GM21737 (cell line): ENCODE measurements at regions not wholly inside any gene's neighbourhood (a gene's known extent, or its start where the extent isn't known, plus 50 kb on each side); places are given as distances from the start of the nearest gene placed in this dataset.

Source experiments
- ATAC-seq: cut with Tn5 transposase; IDR thresholded peaks from one replicate; pipeline ENCODE4 v1.9.1; 2021; ENCODE audit warnings: mild to moderate bottlenecking, moderate library complexity; ENCODE audit not compliant: unreplicated experiment

GRCh38 chr10:113287592-113287991 lies 265.3 kb upstream of the HABP2 start:
- no peak for ATAC-seq

- no peak for ATAC-seq
Measured at GRCh38 chr10:113290137-113290536, 262.7 kb upstream of the HABP2 start.

- ATAC-seq: no peak
Measured at GRCh38 chr10:113291413-113291812, 261.4 kb upstream of the HABP2 start.

DNA sequence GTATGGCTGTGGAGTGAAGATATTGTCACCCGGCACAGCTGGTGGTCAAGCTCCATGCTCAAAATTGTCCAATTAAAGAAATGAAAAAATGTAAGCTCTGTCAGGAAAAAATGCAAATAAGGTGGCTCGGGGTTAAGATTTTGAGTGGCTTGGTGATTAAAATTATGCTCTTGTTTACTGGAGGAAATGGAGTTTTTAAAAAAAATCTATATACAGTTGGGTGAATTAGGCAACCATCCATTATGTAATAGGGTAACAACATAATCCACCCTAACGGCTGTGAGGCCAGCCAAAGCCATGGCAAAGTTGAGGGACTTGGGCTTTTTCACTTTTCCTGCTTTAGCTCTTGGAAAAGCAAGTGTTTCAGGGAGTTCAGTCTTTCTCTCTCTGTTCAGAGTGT lies 260.8 kb upstream of the HABP2 start:
- ATAC-seq: no peak

DNA sequence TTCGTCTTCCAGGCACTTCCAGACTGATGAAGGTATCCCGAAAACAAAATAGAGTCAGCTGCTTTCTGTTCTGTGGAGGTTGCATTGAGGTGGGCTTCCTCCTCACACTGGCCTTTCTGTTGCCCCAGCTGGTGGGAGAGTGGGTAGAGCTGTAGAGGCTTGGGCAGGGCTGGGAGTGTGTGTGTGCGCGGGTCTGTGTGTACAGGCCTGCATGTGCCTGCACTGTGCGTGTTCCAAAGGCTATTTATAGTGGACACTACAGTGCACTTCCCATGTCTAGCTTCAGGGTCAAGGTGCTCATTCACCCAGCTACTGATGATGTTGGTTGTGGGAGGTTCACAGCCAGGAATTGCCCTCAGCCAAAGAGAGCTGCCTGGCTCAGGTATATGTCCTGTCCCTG lies 260.1 kb upstream of the HABP2 start:
- no peak for ATAC-seq

- ATAC-seq: no peak
Measured at GRCh38 chr10:113293167-113293566, 259.7 kb upstream of the HABP2 start.

DNA sequence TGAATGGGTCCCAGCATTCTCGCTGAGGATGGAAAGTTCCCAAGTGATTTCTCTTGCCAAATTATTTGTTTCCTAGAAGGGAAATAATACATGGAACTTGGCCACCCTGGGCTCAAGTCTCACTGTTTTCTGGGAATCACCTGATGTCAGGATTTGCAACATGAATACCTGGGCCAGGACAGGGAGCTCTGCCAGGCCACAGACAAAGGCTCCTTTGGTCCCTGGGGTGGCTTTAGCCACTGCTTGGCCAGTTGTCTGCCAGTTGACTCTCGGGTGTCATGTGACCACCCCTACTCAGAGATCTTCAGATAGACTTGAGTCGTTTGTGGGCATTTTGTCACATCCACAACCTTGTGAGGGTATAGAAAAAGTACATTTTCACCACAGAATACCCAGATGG lies 258.0 kb upstream of the HABP2 start:
- no peak for ATAC-seq

DNA sequence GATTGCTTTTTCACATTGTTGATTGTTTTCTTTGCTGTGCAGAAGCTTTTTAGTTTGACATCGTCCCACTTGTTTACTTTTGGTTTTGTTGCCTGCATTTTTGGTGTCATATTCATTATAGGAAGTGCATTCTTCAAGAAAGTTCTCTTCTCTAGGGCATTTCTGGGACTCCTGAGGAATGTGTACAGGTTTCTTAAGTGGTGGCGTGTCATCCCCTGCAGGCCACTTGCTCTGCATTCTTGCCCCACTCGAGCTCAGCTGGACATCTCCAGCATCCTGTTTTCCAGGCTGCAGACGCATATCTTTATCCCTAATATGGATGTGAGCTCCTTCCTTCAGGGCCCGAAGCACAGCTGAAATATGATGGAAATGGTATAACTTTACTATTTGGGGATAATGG lies 255.6 kb upstream of the HABP2 start:
- ATAC-seq: no peak

- no peak for ATAC-seq
Measured at GRCh38 chr10:113298616-113299015, 254.2 kb upstream of the HABP2 start.

DNA sequence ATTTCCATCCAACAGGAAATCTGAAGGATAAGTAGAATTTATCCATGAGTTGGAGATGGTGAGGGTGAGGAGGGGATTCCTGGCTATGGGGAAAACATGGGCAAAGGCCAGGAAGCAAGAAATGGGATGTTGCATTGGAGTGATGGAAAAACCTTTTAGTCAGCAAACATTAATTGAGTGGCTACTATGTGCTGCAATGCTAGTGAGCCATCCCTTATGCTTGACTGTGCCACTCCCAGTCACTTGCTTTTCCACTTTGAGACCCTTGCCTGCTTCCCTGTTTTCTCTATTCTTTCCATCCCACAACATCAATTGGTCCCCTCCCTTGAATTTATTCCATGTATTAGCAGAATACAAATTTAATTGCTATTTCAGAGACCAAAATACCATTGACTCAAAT lies 252.7 kb upstream of the HABP2 start:
- ATAC-seq: no peak

GRCh38 chr10:113300617-113301016 lies 252.2 kb upstream of the HABP2 start:
- ATAC-seq: peak; percentile 63

GRCh38 chr10:113301342-113301984 lies 251.4 kb upstream of the HABP2 start:
- ATAC-seq: no peak

GRCh38 chr10:113302062-113302461 lies 250.8 kb upstream of the HABP2 start:
- no peak for ATAC-seq

GRCh38 chr10:113303544-113304146 lies 249.2 kb upstream of the HABP2 start:
- ATAC-seq: no peak

GRCh38 chr10:113304726-113305125 lies 248.1 kb upstream of the HABP2 start:
- ATAC-seq: no peak

DNA sequence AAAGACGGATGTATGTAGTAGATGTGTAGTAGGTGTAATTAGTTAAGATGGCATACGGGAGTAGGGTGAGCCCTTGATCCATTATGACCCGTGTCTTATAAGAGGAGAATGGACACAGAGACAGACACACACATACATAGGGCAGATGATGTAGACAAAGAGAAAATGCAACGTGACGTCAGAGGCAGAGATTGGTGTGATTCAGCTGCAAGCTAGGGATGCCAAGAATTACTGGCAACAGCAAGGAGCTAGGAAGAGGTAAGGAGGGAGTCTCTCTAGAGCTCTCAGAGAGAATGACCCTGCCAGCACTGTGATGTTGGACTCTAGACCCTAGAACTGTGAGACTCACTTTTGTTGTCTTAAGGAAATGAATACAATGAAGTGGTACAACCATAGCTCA lies 247.0 kb upstream of the HABP2 start:
- no peak for ATAC-seq

GRCh38 chr10:113309791-113310190 lies 243.1 kb upstream of the HABP2 start:
- ATAC-seq: no peak

DNA sequence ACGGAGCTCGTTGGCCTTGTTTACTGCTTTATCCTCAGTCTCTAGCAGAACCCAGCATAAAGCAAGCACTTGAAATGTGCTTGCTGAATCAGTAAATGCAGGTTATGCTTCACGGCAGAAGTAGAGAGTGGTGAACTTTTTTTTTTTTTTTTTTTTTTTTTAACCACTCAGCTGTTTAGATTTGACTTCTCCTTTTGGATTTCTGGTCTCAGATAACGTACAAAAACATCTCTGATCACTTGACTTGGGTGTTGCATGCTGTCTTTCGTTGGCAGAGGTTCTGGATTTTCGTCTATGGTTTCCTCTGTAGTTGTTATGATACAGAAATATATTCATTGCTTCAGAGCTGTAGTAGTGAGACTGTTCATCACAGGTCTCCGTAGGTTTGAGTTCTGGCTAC lies 242.5 kb upstream of the HABP2 start:
- ATAC-seq: no peak

DNA sequence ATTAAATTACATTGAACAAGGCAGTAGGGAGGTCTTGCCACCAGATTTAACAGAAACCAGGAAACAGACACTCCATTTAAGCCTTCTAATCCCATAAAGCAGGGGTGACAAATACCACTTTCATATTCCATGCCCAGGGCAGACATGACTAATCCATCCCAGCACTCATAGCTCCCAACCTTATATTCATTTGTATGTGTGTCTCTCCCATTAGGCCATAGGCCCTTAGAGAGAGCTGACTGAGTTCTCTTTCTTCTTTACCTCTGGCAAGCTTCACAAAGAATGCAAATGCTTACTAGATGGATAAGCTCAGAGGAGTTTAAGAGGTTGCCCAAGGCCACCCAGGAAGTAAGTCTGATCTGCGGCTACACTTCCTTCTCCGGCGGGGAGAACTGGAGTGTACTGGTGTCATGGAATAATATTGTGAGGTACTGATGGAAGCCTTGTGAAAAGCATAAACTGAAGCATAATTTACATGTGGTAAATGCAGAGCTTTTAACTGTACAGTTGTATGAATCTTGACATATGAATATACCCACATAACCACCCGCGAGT lies 239.7 kb upstream of the HABP2 start:
- ATAC-seq: no peak

- no peak for ATAC-seq
Measured at GRCh38 chr10:113313722-113314121, 239.1 kb upstream of the HABP2 start.

GRCh38 chr10:113316506-113316905 lies 236.3 kb upstream of the HABP2 start:
- ATAC-seq: no peak

- no peak for ATAC-seq
Measured at GRCh38 chr10:113317489-113317888, 235.4 kb upstream of the HABP2 start.

- ATAC-seq: no peak
Measured at GRCh38 chr10:113319479-113319878, 233.4 kb upstream of the HABP2 start.
